ENCODE measurements at regions not wholly inside any gene's neighbourhood (a gene's known extent, or its start where the extent isn't known, plus 50 kb on each side); places are given as distances from the start of the nearest gene placed in this dataset.

- TF ChIP-seq GATA2 (IDR thresholded peaks at IDR 0.05; ENCODE audit: low read depth, low read length) (no peak), GATA3 (IDR thresholded peaks at IDR 0.05; ENCODE audit: low read depth, low read length) (no peak)
Observed at GRCh38 chr21:24302400-24302799, 1304.9 kb downstream of the MRPL39 start.
